NT2/D1 (cell line): ENCODE measurements at regions not wholly inside any gene's neighbourhood (a gene's known extent, or its start where the extent isn't known, plus 50 kb on each side); places are given as distances from the start of the nearest gene placed in this dataset.

Source experiments
- YY1 ChIP-seq: IDR thresholded peaks from 2 replicates; pipeline ENCODE4 v1.6.1; 2011; ENCODE audit not compliant: insufficient read length, insufficient read depth
- ZNF274 ChIP-seq: IDR thresholded peaks from 2 replicates; pipeline ENCODE4 v1.6.1; 2011; ENCODE audit warnings: mild to moderate bottlenecking, low read depth, low read length

GRCh38 chr3:72582211-72582878, 265.9 kb downstream of the SHQ1 start:
- TF ChIP-seq ZNF274, result no peak
- no peak for TF ChIP-seq YY1
